ENCODE measurements at regions not wholly inside any gene's neighbourhood (a gene's known extent, or its start where the extent isn't known, plus 50 kb on each side); places are given as distances from the start of the nearest gene placed in this dataset.
A peak's percentile ranks its signal among the peaks of the same experiment; 100 is the strongest.

DNA sequence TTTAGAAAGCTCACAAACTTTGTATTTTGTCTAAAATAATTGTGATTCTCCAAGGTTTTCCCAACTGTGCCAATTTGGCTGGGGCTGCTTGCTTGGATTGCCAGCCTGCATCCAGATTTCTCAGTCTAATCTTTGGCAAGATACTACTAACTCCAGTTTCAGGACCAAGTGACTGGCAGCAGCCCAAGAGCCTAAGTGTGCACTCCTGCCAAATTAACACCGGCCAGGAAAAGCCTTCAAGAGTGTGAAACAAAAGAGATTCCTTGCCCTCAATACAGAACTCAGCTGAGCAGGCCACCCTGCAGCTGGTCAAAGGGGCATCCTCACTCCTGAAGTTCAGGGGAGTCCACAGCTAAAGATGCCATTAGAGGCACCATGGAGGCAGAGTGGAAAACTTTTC, 589.0 kb upstream of the ACVR2A start:
- DNase-seq = peak; percentile 35 to 42

GRCh38 chr2:147250652-147251356, 594.0 kb upstream of the ACVR2A start:
- DNase-seq = no peak

DNA sequence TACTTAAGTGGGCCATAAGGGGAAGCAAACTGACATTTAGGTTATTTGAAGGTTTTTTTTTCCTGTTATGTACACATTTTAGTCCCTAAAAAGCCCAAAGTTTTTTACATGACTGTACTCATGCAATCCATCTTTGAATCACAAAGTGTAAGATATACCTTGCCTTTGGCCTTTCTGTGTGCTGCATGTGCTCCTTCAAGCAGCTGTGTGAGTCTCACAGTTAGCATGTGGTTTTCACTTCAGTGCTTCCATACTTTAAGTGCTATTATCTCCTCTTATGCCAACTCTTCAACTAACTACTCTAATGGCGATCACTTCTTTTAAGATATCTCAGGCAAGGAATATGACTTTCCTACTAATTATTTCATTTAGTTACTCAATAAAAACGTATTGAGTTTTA, 597.1 kb upstream of the ACVR2A start:
- no peak for DNase-seq

DNA sequence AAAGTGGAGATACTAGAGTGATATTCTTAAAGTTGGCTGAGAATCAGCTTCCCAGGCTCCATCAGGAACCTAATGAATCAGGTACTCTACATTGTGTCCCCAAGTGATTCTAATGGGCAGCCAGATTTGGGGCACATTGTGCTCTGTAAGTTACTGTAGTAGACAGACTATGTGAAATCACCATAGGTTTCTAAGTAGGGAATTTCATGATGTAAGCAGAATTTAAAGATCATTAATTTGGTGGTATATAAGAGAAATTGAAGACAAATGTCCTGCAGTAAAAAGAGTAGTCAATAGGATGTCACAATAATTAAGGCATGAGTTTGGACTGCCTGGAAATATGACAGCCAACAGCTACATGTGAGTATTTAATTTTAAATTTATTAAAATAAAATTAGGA, 602.4 kb upstream of the ACVR2A start:
- no peak for DNase-seq

GRCh38 chr2:147236601-147237000, 608.2 kb upstream of the ACVR2A start:
- DNase-seq = no peak

DNA sequence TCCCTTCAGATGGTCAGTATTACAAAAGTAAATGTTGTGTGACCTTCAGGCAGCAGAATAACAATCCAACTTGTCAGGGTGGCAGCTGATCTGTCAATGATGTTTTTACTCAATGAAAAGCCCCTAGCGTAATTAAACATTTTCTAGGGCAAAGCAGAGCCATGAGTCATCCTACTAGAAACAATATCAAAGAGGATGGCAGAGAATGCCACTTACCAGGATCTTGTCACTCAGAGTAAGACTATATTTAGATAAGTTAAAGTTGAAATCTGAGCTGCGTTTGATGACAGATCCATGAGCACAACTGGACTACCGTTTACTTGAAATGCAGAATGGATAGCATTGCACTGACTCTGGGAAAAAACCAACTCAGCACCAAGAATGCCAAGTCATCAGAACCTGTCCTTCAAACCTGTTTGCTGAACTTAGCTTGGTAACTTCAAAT, 612.6 kb upstream of the ACVR2A start:
- DNase-seq = no peak

DNA sequence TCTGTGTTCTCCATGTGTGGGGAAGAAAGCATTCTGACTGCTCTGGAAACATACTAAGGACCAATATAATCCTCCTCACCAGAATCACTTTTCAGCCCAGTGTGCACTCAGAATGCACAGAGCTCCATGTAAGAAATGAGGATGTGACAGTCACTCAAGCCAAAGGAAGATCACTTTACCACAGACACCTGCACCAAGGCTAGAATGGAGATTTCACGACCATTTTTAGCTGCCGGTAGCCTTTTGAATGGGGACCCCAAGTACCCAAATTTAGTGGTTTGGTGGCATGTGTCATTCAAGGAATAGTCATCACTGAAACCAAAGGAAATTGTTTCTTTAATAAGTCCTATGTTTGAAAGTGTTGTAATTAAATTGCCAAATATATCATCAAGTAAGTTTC, 613.2 kb upstream of the ACVR2A start:
- DNase-seq = no peak

GRCh38 chr2:147231081-147231480, 613.7 kb upstream of the ACVR2A start:
- no peak for DNase-seq

GRCh38 chr2:147227313-147227712, 617.5 kb upstream of the ACVR2A start:
- DNase-seq = no peak

DNA sequence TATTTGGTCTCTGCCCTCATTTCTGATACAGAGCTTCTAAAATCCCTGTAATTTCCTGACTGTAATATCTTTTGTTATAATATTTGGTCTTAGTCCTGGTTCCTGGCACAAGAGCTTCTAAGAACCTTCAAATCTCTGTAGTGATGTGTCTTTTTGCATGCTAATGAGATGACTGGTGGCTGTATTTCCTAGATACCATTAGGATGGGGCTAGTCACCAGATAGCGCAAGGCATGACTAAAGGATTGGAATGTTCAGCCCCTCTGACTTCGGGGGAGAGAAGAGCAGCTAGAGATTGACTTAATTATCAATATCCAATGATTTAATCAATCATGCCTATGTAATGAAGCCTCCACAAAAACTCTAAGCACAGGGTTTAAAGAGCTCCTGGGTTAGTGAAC, 620.8 kb upstream of the ACVR2A start:
- no peak for DNase-seq

GRCh38 chr2:147223553-147224060, 621.2 kb upstream of the ACVR2A start:
- no peak for DNase-seq

GRCh38 chr2:147223119-147223518, 621.7 kb upstream of the ACVR2A start:
- no peak for DNase-seq

- DNase-seq = no peak
These were observed 622.3 kb upstream of the ACVR2A start for GRCh38 chr2:147222506-147222905.

GRCh38 chr2:147214914-147215313, 629.9 kb upstream of the ACVR2A start:
- DNase-seq = no peak

- no peak for DNase-seq
These were observed 633.3 kb upstream of the ACVR2A start for GRCh38 chr2:147211484-147211883.

DNA sequence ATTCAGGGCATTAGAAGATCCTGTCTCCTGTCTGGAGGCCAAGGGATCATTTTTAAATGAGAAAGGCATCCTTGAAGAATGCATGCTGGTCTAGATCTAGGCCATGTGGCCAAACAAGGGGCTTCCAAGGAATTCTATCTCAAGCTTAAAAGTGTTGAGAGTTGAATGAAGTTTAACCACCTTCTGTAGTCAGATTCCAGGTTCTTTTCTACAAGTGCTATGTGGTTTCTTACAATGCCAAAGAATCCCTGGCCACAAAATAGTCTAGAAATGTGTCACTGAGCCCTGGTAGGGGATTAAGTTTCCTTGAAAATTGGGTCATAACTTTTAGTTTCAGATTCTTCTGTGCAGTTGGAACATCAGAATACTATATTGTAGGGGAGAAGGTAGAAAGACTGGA, 640.7 kb upstream of the ACVR2A start:
- no peak for DNase-seq

GRCh38 chr2:147198651-147199171, 646.1 kb upstream of the ACVR2A start:
- peak in 1 of 2 donors; percentile 56 for DNase-seq

GRCh38 chr2:147197754-147198483, 646.9 kb upstream of the ACVR2A start:
- no peak for DNase-seq

GRCh38 chr2:147182260-147182659, 662.6 kb upstream of the ACVR2A start:
- no peak for DNase-seq

DNA sequence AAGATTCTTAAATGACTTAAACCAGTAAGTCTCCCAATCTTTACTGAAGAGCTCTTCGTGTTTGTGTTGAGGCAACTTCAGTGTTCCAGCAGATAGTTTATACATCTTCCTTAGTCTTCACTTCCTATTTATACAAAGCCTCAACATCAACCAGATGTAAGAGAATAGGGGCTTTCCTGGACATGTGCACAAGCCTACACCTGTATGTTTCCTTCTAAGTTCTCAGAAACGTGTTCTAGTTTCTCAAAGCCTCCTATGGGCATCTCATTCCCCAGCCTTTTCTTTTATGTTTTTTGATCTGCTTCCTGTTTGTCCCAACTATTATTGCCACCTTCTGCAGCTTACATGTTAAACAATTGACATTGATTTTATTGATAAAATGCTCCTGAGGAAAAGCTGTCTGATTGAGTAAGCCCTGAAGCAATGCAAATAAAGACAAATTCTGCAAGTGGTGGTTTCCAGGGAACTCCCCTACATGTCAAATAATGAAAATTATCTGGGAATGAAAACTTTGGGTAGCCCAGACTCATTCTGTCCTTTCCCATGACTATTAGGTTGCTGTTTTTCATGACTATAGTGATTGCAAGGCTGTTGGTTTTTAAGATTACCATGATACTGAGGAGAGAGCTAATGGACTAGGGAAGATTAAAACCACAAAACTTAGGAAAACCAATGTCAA, 663.3 kb upstream of the ACVR2A start:
- DNase-seq = no peak

- DNase-seq = no peak
These were observed 667.6 kb upstream of the ACVR2A start for GRCh38 chr2:147177071-147177857.

DNA sequence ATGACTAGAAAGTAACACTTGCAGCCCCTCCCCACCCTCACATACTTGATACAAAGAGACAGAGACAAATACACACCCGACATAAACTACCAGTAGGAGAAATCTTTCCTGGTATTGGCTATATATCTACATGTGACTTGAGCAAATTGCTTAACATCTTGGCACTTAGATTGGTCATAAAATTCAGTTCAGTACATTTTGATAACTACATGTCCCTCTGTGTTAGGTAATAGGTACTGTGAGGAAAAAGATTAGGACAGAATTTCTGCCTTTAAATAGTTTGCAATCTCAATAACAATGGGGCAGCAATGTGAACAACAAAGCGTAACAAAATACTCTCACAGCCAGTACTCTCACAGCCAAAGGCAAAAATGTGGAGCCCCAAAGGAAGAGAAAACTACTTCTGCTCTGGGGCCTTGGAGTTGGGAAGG, 670.0 kb upstream of the ACVR2A start:
- no peak for DNase-seq

DNA sequence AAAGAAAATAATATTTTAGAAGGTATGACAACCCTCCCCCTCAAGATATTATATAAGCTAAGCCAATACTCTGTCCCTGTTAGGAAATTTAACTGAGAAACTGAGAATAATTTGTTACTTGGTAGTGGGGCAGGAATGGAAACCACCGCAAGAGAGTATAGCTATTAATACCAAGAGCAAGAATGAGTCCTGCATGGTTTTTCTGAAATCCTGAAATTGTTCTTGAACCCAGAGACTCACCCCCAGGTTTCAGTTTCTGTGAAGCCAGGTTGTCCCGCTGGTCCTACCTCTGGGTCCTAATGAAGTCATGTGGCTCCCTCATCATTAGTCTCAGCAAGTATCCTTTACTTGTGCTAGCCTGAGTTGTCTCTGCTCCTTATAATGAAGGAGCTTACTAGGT, 671.0 kb upstream of the ACVR2A start:
- DNase-seq = no peak
